ENCODE measurements at regions not wholly inside any gene's neighbourhood (a gene's known extent, or its start where the extent isn't known, plus 50 kb on each side); places are given as distances from the start of the nearest gene placed in this dataset.

DNA sequence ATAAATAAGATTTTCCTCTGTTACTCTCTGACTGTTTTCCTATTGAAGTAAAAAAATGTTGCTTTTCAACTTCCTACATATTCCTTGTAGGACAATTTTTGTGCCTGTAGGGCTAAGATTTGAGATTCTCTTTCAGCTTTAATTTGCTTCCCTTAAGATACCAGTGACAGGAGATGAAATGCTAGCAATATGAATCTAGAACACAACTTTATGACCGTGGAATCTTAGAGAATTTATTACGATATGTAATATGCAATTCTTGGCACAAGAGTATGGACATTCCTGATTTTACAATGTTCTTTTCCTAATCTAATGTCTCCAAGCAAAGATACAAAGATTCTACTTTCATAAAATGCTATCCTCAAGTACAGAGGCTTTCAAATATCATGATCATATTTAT lies 180.9 kb downstream of the KCNE4 start (continued):
- TF ChIP-seq, protein P1, sequence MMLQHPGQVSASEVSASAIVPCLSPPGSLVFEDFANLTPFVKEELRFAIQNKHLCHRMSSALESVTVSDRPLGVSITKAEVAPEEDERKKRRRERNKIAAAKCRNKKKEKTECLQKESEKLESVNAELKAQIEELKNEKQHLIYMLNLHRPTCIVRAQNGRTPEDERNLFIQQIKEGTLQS (CRISPR knock-in tag; conservative IDR thresholded peaks at IDR 0.05) = no peak
- no peak for TF ChIP-seq ZNF671 (CRISPR knock-in tag; IDR thresholded peaks at IDR 0.05)
- no peak for TF ChIP-seq CREM (CRISPR knock-in tag; IDR thresholded peaks at IDR 0.05)
- TF ChIP-seq, protein P2, sequence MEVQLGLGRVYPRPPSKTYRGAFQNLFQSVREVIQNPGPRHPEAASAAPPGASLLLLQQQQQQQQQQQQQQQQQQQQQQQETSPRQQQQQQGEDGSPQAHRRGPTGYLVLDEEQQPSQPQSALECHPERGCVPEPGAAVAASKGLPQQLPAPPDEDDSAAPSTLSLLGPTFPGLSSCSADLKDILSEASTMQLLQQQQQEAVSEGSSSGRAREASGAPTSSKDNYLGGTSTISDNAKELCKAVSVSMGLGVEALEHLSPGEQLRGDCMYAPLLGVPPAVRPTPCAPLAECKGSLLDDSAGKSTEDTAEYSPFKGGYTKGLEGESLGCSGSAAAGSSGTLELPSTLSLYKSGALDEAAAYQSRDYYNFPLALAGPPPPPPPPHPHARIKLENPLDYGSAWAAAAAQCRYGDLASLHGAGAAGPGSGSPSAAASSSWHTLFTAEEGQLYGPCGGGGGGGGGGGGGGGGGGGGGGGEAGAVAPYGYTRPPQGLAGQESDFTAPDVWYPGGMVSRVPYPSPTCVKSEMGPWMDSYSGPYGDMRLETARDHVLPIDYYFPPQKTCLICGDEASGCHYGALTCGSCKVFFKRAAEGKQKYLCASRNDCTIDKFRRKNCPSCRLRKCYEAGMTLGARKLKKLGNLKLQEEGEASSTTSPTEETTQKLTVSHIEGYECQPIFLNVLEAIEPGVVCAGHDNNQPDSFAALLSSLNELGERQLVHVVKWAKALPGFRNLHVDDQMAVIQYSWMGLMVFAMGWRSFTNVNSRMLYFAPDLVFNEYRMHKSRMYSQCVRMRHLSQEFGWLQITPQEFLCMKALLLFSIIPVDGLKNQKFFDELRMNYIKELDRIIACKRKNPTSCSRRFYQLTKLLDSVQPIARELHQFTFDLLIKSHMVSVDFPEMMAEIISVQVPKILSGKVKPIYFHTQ (CRISPR knock-in tag; IDR thresholded peaks at IDR 0.05) = no peak
- TF ChIP-seq, protein P3, sequence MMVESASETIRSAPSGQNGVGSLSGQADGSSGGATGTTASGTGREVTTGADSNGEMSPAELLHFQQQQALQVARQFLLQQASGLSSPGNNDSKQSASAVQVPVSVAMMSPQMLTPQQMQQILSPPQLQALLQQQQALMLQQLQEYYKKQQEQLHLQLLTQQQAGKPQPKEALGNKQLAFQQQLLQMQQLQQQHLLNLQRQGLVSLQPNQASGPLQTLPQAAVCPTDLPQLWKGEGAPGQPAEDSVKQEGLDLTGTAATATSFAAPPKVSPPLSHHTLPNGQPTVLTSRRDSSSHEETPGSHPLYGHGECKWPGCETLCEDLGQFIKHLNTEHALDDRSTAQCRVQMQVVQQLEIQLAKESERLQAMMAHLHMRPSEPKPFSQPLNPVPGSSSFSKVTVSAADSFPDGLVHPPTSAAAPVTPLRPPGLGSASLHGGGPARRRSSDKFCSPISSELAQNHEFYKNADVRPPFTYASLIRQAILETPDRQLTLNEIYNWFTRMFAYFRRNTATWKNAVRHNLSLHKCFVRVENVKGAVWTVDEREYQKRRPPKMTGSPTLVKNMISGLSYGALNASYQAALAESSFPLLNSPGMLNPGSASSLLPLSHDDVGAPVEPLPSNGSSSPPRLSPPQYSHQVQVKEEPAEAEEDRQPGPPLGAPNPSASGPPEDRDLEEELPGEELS (CRISPR knock-in tag; IDR thresholded peaks at IDR 0.05) = no peak

DNA sequence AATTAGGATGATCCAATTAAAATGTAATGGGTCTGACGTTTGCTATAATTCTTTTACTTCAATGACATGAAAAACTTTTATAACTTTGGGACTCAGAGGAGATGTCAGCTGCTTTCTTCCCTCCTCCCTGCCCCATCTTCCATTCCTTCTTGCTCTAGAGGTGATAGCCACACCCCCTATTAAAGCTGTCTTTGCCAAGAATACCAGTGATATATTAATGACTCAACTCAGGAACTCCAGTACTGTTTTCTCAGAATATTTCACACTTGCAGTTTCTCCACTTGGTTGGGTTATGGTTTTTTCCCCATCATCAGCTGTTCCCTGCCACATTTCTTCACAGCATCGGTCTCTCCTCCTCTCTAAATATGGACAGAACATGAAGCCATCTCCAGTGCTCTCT lies 184.0 kb downstream of the KCNE4 start:
- H3K9me3 Mint-ChIP-seq = peaks cover 6% of the 10 kb centered on the region
- ATAC-seq (no peak), DNase-seq (ENCODE audit: low spot score) (no peak)
- CTCF ChIA-PET = no interaction called here
- TF ChIP-seq EMX1 (CRISPR knock-in tag; IDR thresholded peaks at IDR 0.05) (no peak), ZNF317 (CRISPR knock-in tag; IDR thresholded peaks at IDR 0.05; ENCODE audit: borderline replicate concordance, low read depth) (no peak), HMGA2 (CRISPR knock-in tag; IDR thresholded peaks at IDR 0.05) (no peak)
- TF ChIP-seq, protein P2 (CRISPR knock-in tag; IDR thresholded peaks at IDR 0.05) = no peak
- peaks cover 4% of the 10 kb centered on the region for H3K4me1 Mint-ChIP-seq
- POLR2A ChIA-PET = no interaction called here
- H3K27me3 Mint-ChIP-seq (ENCODE audit: low read depth) = no peaks in the 10 kb centered on the region
- H3K36me3 Mint-ChIP-seq = 0 out of 2 replicates have a peak, but pooled peaks cover 3% of the 10 kb centered on the region
- H3K4me3 Mint-ChIP-seq = no peak overlapping the region
- H3K27ac Mint-ChIP-seq = no peak overlapping the region

DNA sequence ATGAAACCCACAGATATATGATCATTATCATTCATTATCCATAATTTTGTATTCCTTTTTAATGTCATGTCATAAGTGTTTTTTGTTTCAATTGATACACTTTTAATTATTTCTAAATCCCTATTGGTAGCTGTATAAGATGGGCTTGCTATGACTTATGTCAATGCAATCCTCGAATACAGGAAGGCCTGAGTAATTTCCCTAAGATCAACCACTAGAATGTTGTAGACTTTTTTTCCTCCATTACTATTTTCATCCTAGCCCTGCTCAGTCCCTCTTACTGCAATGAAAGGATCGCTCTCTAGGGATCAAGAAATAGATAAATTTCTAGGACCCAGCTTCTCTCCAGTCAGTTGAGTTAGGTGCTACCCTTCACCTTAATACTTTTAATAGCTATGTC lies 186.3 kb downstream of the KCNE4 start:
- ATAC-seq (no peak), DNase-seq (ENCODE audit: low spot score) (no peak)
- no peak for TF ChIP-seq ZBTB21 (CRISPR knock-in tag; IDR thresholded peaks at IDR 0.05; ENCODE audit: borderline replicate concordance)
- TF ChIP-seq TEAD4 (CRISPR knock-in tag; IDR thresholded peaks at IDR 0.05) = no peak
- TF ChIP-seq FOXP1 (CRISPR knock-in tag; IDR thresholded peaks at IDR 0.05; ENCODE audit: borderline replicate concordance) = no peak
- TF ChIP-seq, protein P4, sequence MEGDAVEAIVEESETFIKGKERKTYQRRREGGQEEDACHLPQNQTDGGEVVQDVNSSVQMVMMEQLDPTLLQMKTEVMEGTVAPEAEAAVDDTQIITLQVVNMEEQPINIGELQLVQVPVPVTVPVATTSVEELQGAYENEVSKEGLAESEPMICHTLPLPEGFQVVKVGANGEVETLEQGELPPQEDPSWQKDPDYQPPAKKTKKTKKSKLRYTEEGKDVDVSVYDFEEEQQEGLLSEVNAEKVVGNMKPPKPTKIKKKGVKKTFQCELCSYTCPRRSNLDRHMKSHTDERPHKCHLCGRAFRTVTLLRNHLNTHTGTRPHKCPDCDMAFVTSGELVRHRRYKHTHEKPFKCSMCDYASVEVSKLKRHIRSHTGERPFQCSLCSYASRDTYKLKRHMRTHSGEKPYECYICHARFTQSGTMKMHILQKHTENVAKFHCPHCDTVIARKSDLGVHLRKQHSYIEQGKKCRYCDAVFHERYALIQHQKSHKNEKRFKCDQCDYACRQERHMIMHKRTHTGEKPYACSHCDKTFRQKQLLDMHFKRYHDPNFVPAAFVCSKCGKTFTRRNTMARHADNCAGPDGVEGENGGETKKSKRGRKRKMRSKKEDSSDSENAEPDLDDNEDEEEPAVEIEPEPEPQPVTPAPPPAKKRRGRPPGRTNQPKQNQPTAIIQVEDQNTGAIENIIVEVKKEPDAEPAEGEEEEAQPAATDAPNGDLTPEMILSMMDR (IDR thresholded peaks at IDR 0.05) = no peak
- TF ChIP-seq, protein P5, sequence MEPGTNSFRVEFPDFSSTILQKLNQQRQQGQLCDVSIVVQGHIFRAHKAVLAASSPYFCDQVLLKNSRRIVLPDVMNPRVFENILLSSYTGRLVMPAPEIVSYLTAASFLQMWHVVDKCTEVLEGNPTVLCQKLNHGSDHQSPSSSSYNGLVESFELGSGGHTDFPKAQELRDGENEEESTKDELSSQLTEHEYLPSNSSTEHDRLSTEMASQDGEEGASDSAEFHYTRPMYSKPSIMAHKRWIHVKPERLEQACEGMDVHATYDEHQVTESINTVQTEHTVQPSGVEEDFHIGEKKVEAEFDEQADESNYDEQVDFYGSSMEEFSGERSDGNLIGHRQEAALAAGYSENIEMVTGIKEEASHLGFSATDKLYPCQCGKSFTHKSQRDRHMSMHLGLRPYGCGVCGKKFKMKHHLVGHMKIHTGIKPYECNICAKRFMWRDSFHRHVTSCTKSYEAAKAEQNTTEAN (CRISPR knock-in tag; IDR thresholded peaks at IDR 0.05) = no peak
- TF ChIP-seq CREM (CRISPR knock-in tag; IDR thresholded peaks at IDR 0.05) = no peak
- TF ChIP-seq, protein P6, sequence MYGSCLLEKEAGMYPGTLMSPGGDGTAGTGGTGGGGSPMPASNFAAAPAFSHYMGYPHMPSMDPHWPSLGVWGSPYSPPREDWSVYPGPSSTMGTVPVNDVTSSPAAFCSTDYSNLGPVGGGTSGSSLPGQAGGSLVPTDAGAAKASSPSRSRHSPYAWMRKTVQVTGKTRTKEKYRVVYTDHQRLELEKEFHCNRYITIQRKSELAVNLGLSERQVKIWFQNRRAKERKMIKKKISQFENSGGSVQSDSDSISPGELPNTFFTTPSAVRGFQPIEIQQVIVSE (CRISPR knock-in tag; IDR thresholded peaks at IDR 0.05; ENCODE audit: borderline replicate concordance) = no peak
- no peak for TF ChIP-seq FOXK1 (CRISPR knock-in tag; IDR thresholded peaks at IDR 0.05)
- no peaks in the 10 kb centered on the region for H3K4me1 Mint-ChIP-seq
- H3K27ac Mint-ChIP-seq = no peak overlapping the region
- H3K36me3 Mint-ChIP-seq = 0 out of 2 replicates have a peak, but pooled peaks cover 3% of the 10 kb centered on the region
- POLR2A ChIA-PET = no interaction called here
- no peaks in the 10 kb centered on the region; the same call in 1 of the 2 replicates for H3K27me3 Mint-ChIP-seq (ENCODE audit: low read depth)
- CTCF ChIA-PET = interaction anchor here (1.4 kb wide), 1 partner anchor 267 kb away, joined by 3 read pairs; no protein-coding TSS in a partner anchor
- H3K9me3 Mint-ChIP-seq = peaks cover 22% of the 10 kb centered on the region
- H3K4me3 Mint-ChIP-seq = no peak overlapping the region
